IPS-NIHi11 (cell line): ENCODE measurements at regions not wholly inside any gene's neighbourhood (a gene's known extent, or its start where the extent isn't known, plus 50 kb on each side); places are given as distances from the start of the nearest gene placed in this dataset.
"Not testable (repeated sequence)": the region's sequence is repeated elsewhere in the genome, so short reads cannot be mapped to it uniquely, and the experiment has no call there.

ENCODE experiments used
- DNase-seq: peaks from one replicate; pipeline ENCODE4 v3.0.0; 2012; ENCODE audit warnings: mixed read lengths, low spot score

DNA sequence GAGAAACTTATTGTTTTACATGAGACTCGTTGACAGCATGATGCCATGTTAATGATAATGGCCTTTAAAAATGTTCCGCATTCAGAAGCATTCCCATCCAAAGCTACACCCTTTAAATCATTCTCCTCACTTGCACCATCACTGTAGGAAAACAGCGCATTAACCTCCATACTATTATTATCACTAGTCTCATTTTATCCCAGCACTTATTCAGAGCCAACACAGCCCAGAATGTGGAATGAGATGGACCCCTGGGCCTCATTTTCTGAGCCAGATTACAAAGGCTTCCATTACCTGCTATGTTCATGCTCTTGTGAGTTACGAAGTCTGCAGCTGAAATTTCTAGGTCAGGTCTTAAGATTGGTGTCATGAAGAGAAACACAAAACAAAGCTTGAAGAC, 159.4 kb downstream of the HS3ST3A1 start:
- no peak for DNase-seq

DNA sequence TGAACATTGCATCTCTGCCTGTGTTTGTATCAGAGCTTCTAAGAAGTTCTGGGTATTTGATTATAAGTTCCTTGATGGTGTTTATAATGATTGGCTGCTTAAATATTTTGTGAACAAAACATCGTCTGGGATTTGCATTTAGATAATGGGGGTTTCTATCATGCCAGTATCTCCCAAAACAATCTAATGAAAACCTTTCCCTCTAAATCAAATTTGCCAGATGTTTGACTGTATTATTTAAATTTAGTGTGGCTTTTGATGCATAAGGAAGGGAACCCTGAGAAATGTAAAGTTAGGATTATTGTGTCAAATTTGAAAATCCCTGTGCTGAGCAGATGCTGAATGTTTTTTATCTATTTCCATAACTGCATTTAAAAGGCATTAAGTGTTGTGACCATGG, 159.9 kb downstream of the HS3ST3A1 start:
- no peak for DNase-seq

DNA sequence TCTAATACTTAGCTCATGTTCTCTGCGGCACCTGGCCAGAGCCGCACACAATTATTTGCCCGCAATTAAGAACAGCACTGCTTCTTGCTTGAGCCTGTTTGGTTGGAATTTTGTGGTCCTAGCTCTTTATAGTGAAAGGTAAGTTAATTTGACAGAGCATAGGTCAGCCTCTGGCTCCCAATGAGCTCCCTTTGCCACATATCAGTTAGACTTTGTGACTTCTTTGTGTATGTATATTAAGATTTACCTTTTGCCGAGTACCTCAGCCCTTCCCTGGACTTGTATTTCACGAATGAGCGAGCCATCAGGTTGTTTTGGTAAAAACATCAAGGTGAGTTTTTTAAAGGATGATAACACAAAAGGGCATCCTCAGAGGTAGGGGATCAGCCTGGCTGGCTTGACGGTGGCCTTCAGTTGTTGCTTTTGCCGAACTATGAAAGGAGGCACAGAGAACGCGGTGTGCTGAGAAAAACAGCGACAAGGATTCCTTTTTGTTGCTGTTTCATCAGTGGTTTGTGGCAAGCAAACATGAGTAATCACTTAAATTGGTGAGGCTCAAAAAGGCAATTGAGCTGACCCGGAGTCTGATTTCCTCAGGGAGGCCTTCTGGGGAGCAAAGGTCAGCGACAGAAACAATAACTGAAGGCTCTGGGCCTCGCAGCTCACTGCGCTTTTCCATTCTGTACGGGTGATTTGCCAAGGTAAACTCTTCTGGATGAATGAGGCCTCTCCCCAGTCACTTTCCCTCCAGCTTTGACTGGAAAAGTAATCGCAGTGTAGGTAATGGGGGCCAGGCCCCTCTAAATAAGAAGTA, 163.6 kb downstream of the HS3ST3A1 start:
- no peak for DNase-seq

DNA sequence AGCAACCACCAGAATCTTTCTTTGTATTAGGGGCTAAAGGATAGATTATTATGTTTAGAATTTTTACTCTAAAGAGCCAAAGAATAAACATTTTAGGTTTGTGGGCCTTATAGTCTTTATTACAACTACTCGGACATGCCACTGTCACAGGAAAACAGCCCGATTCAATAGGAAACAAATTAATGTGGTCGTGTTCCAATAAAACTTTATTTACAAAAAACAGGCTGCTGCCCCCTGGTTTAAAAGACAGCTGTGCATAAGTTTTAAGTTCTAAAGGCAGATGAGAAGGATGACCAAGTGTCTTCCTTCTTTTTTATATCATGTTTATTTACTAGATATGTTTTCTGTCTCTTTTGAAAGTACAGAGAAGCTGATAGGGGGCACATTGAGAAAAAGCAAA, 166.5 kb downstream of the HS3ST3A1 start:
- no peak for DNase-seq

DNA sequence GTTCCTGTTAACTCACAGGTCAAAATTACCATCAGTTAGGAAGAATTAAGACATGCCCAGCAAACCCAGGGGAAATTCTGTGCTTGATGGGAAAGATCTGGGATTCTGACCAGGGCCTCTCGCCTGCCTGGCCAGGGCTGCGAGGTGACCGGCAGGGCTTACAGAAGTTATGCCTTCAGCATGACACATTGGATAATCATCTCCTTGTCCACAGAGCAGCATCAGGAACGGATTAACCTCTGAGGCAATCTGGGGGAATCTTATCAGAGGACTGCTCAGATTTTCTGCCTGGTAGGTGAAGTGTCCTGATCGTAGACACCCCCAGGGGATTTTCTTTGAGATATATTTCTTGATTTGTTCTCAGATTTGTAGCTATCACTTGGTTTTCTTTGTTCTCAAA, 172.5 kb downstream of the HS3ST3A1 start:
- no peak for DNase-seq

DNA sequence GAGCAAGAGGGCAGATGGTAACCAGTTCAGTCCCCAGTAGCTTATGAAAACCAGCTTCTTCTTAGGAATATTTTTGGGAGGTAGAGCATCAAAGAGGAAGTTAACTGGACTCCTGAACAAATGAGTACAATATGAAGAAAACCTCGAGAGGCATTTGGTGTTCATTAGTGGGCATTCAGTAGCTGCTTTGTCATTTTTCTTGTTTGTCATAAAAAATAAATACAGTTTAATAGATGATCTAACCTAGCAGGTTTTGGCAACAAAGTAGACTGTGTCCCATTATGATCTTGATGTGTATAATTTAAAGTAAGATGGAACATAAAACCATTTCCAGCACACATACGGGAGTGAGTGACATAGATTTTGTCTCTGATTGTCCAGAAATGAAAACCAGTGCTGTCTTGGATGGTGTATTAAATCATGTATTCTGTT, 173.1 kb downstream of the HS3ST3A1 start:
- DNase-seq: no peak

DNA sequence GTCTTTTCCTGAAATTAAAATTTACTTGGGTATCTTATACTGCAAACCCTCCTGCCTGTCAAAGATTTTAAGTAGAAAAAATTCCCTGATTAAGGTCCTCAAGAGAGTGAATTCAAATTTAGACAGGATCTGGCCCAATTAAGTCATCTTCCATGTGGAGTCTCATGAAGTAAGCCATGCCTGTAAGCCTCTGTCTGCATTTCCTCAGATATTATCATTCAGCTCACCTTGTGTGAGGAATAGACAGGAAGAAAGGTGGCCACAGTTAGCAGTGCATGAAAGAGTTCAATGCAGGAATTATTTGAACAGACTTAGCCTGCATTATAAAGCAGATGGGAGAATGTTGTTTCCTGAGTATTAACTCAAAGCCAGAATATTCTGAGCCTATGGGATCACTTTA, 174.7 kb downstream of the HS3ST3A1 start:
- DNase-seq: no peak

DNA sequence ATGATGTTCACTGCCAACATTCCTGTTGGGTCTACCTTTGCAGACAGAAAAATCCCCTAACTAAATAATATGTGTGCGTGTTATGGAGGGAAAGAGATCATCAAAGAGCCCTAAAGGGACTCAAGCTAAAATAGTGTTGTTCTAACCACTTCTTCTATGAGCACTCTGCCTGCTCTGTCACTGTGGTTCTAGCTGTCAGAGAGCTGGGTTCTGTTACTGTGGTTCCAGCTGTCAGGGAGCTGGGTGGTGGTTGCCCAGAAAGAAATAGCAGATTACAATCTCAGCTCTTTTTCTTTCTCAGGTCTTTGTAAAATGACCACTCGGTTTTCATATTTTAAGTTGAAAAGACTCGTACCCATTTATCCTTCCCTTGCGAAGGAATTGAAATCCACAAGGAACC, 176.3 kb downstream of the HS3ST3A1 start:
- DNase-seq: no peak

DNA sequence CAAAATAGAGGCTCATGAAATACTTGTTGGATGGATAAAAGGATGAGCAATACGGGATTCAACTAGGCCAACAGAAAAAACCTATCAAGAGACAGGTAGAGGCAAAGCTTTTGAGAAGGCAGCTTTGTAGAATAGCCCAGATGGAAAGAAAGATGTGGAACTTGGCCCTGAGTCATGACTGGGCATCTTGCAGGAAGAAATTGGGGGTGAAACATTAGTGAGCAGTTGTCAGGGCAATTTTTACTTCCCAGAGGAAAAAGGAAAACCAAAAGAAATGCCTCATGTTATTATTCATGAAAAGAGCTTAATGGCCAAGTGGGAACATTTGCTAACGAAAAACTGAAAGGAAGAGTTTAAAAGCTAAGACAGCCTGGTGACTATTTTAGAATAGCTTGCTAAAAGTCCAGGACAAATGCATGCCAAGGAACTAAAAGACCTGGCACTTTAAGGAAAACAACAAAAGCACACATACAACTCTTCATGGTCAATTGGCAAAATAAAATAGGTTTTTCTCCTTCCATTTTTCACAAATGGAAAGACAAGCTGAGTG, 180.1 kb downstream of the HS3ST3A1 start:
- DNase-seq: no peak

DNA sequence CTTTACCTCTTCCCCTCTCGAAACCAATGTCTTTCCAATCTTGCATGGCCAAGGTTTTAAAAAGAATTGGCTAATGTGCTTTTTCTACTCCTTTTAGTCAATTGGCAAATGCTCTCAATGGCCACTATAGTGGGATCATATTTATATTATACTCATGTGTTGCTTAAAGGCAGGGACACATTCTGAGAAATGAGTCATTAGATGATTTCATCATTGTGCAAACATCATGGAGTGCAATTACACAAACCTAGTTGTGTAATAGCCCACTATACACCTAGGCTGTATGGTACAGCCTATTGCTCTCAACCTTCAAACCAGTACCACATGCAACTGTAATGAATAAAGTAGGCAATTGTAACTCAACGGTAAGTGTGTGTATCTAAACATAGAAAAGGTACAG, 180.9 kb downstream of the HS3ST3A1 start:
- no peak for DNase-seq

DNA sequence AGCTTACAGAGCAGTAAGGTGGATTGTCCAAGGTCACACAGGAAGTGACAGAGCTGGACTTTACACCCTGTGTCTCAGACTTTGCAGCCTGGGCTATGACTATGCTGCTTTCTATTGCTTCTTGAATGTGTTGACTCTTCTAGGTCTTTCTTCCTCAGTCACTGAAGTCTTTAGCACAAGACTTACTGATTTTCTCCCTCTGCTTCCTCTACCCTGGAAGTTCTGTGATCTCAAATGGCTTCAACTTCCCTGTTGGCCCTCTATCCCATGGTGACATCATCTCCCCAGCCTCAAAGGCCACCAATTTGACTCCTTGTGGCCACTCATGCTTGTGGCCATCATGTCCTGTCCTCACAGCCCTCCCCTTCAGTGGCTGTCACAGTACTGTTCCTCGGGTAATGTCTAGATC, 181.3 kb downstream of the HS3ST3A1 start:
- DNase-seq: no peak

DNA sequence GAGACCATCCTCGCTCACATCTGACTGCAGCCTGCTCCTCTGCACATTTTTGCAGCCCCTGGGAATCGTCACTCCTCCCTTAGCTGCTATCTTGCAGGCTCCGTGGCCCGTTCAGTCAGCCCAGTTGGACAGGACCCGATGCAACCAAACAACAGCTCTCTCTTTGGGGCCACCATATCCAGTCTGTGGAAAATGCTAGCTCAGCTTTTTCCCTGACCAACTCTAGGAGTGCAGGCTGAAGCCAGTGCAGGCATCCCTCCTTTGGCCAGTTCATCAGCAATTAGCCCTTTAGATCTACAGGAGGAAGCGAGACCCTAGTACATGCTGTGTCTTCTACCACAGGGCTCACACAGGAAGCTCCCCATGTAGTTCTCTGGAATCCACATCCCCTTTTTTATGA, 182.1 kb downstream of the HS3ST3A1 start:
- no peak for DNase-seq

DNA sequence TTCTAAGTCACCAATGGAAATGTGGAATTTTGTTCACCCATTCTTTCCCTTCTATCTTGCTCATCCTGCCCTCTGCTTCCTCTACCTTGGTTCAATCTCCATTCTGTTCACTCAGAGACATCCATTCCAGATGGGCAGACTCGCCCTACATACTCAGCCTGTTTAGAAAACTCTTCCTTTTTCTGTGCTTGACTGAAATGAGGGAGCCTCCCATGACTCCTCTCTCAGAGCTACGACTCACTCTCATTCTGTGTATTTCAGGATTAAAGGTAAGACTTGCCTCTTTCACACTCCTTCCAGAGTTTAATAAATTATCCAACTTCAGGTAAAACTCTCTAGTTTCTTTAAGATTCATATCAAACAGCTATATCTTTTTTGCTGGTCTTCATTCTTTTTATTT, 182.8 kb downstream of the HS3ST3A1 start:
- no peak for DNase-seq

DNA sequence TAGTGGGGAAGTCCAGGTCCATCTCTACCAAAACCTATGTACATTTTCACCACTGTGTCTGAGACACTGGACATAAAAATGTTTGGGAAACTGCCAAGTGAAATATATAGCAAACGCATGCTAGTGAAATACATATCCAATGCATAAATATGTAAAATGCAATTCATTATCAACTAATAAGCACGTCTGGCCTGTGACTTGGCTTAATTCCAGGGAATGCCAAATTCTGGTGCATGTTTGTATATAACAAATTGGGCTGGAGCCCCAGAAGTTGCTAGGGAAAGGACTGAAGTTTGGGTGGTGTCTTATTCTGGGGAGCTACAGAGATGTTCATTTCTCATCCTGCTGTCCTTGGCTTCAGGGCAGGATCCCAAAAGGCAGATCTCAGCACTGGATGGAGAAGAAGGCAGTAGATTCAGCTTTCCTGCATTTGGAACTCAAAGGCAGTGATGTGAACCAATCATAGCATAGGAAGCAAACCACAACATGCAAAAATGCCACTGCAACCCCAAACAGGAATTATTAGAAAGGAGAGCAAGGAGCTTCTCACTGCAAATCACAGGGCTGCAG, 184.3 kb downstream of the HS3ST3A1 start:
- DNase-seq: no peak

DNA sequence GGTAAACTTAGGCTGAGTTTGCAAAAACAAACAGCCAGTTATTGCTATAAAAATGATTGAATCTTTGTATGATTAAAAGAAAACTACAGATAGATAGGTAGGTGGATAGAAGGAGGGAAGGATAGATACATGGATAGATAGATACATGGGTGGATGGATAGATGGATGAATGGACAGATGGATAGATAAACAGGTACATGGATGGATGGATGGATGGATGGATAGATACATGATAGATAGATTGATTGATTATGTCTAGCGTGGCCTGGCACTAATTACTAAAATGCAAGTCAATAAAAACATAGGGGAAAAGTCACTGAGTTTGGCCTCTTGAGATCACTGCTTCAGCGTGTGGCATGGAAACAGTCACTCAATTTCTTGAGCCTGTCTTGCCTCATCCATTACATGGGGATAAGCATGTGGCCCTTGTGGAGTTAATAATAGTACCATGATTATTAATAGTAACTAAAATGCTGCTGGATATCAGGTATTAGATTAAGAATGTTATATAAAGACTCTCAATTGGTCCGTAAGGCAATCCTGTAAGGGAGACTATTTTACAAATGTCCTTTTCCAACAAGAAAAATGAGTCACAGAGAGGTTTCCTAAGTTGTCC, 184.9 kb downstream of the HS3ST3A1 start:
- no peak for DNase-seq

DNA sequence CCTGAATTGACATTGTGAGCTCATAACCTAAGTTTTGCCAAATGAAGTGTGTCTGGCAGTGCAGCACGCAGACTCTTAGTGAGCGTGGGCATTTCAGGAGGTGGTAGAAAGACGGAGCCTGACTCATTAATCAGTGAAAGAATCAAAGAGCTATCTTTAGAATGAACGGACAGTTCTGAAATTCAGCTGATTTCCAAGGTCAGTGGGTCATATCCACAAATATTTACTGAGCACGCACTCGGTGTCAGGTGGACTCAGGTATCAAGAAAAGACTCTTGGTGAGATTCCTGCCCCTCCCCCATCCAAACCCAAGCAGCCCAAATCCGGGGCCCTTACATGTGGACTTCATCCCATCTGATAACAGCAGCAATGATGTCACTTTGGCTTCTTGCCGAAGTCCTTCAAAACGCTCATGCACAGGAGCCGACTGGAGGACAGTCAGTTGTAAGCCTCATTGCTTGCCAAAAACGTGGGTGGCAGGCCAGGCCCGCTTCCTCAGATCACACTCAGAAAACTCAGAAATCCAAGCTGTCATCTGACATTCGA, 185.8 kb downstream of the HS3ST3A1 start:
- DNase-seq: no peak

DNA sequence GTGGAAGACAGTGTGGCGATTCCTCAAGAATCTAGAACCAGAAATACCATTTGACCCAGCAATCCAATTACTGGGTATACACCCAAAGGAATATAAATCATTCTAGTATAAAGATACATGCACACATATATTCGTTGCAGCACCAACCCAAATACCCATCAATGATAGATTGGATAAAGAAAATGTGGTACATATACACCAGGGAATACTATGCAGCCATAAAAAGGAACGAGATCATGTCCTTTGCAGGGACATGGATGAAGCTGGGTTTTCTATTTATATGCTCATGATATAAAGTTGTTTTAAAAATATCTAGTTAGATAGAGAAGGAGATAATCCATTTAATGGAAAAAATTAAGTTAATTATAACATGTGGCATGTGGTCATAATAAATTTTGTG, 186.5 kb downstream of the HS3ST3A1 start:
- not testable (repeated sequence) for DNase-seq

DNA sequence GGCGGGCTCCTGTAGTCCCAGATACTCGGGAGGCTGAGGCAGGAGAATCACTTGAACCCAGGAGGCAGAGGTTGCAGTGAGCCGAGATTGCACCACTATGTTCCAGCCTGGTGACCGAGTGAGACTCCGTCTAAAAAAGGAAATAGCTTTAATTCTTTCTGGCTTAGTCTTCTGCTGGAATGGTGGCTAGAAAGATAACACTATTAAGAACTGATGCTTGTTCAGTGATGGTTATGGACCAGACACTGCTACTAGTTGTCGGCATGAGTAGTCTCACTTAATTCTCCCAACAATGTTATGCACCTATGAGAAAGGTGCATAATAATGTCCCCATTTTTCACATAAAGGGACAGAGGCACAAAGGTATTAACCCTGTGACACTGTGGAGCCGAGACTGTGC, 188.7 kb downstream of the HS3ST3A1 start:
- DNase-seq: no peak

DNA sequence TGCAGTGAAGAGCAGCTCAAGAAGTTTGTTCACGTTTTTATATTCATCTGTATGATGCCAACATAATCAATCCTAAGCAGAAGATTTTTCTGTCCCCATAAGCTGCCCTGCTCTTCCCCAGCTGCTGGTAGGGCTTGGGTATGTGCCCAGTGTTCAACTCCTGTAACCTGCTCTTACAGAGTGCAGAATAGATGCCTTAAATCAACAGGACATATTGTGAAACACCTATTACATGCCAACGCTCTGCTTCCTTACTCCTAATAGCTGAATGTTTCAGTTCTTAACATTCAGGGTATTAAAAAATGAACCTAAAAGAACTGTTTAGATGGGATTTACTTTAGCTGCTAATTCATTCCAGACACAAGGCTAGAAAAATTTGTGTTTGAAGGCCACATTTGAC, 190.9 kb downstream of the HS3ST3A1 start:
- no peak for DNase-seq

DNA sequence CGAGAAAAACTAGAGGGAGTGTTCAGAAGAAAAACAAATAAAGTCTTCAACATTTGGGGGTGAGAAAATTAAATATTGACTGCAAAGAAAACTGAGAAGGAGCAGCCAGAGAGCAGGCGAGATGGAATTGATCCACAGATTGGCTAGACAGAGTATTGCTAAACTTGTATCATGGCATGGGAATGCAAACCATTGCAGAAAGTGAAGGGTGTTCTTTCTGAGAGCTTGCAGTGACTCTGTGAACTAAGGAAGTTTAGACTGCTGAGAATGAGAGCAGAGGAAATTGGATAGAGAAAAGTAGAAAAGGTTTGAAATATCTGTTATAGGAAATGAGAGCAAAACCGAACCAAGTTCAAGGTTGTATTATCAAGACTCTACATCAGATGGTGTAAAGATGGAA, 191.5 kb downstream of the HS3ST3A1 start:
- DNase-seq: no peak

DNA sequence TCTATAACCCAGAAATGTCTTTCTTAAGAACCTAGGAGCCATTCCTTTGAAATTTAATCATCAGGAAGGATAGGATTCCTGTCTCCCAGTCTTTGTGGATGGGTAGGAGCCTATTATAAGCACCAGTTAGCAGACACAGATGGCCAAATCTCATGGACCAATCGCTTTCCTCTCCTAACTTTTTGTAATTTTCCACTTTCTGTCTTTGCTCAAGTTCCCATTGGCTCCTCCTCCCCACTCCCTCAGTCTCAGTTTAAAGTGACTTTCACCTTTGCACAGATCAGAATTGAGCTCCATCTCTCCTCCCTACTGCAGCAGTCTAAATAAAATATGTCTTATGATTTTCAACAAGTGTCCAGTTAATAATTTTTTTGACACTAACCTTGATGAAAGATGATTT, 192.3 kb downstream of the HS3ST3A1 start:
- DNase-seq: no peak

DNA sequence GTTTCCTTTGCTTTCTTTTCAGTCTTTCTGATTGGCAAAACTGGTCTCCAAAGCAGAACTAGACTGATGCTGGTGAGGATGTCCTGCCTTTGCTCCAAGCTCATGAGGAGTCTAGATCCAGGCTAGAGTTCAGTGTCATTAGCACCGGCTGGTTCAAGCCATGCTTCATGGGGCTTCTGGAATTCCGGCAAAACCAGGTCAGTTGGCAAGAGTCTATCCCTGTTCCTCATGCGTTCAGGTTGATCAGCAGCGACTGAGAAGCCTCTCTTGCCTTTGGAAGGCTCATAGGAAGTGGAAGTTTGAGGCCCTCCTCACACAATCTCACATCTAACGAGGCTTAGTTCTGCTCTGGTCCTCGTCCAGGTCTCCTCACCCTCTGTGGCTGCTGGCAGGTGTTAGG, 194.3 kb downstream of the HS3ST3A1 start:
- DNase-seq: no peak

DNA sequence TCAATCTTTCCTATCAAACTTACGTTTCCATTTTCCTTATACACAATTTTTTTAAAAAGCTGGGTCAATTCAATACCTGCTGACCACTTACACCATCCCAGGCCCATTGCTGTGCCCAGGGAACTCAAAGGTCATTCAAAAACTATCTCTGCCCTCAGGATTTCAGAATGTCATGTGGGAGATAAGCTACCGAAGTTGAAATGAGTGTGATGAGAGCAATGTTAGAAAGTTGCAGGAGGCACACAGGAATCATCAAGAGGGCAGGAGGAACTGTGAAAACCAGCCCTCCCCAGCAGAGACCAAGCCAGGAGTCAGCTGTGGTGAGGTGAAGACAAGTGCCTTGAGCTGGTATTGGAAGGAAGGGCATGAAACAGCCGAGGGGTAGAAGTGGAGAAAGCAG, 195.9 kb downstream of the HS3ST3A1 start:
- no peak for DNase-seq
